ENCODE measurements at regions not wholly inside any gene's neighbourhood (a gene's known extent, or its start where the extent isn't known, plus 50 kb on each side); places are given as distances from the start of the nearest gene placed in this dataset.

DNA sequence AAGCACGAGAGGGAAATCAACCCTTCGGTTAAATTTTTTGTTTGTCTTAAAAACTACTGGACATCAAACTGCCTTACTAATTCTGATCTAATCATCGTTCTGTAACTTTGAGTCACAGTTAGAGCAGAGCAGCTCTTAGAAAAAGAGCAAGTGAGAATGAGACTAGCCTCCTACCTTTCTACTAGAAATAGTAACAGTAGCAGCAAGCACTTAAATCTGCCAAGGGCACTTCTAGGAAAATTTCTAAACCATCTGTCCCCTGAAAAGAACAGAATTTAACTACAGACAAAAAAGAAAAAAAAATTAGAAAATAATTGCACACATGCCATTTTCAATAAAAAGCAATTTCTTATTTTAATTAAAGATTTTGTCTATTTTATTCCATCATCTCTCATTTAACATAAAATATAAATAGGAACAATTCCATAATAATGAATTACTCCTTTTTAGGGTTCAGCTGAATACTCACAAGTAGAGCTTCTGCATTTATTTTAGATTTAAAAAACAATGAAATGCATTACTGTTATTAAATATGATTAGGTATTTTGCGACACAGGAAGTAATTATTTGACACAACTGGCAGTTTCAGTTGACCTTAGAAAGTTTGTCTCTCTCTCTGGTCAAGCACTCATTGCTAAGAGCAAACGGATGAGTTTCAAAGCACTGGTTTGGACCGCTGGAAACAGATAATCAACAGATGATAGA, 250.8 kb upstream of the SOX9 start:
- Mint-ChIP-seq H3K4me3 (no peak overlapping the region), H3K27me3 (ENCODE audit: insufficient read depth, low read depth, poor library complexity) (peaks cover 3% of the 10 kb centered on the region), H3K27ac (no peak overlapping the region), H3K36me3 (ENCODE audit: low read depth) (no peaks in the 10 kb centered on the region; the same call in 2 of the 3 replicates), H3K4me1 (no peaks in the 10 kb centered on the region; the same call in 2 of the 3 replicates), H3K9me3 (no peaks in the 10 kb centered on the region)
- no peak for TF ChIP-seq POLR2AphosphoS5 (IDR thresholded peaks at IDR 0.05; ENCODE audit: low read depth)
- no peak for TF ChIP-seq ZNF462 (CRISPR knock-in tag; IDR thresholded peaks at IDR 0.05)
- no peak for TF ChIP-seq CREB1 (CRISPR knock-in tag; IDR thresholded peaks at IDR 0.05; ENCODE audit: low read depth)
- no peak for TF ChIP-seq NANOG (IDR thresholded peaks at IDR 0.05; ENCODE audit: borderline replicate concordance)
- TF ChIP-seq, protein P1, sequence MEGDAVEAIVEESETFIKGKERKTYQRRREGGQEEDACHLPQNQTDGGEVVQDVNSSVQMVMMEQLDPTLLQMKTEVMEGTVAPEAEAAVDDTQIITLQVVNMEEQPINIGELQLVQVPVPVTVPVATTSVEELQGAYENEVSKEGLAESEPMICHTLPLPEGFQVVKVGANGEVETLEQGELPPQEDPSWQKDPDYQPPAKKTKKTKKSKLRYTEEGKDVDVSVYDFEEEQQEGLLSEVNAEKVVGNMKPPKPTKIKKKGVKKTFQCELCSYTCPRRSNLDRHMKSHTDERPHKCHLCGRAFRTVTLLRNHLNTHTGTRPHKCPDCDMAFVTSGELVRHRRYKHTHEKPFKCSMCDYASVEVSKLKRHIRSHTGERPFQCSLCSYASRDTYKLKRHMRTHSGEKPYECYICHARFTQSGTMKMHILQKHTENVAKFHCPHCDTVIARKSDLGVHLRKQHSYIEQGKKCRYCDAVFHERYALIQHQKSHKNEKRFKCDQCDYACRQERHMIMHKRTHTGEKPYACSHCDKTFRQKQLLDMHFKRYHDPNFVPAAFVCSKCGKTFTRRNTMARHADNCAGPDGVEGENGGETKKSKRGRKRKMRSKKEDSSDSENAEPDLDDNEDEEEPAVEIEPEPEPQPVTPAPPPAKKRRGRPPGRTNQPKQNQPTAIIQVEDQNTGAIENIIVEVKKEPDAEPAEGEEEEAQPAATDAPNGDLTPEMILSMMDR (conservative IDR thresholded peaks at IDR 0.05; ENCODE audit: low read depth in 2 of 2) = no peak
- no peak for TF ChIP-seq REST (IDR thresholded peaks at IDR 0.05; ENCODE audit: unreplicated experiment)
- TF ChIP-seq ZNF331 (CRISPR knock-in tag; IDR thresholded peaks at IDR 0.05; ENCODE audit: low read depth) = no peak
- no peak for TF ChIP-seq JUNB (IDR thresholded peaks at IDR 0.05; ENCODE audit: unreplicated experiment)
- H3K36me3 ChIP-seq (ENCODE audit: insufficient read depth) = no peaks in the 10 kb centered on the region
- DNase-seq (ENCODE audit: low spot score) (no peak), ATAC-seq (no peak)
- H3K27ac ChIP-seq (ENCODE audit: low read depth) = no peak overlapping the region
- H2AFZ ChIP-seq = 0 out of 2 replicates have a peak overlapping the region, but pooled peaks have one; percentile 8
- H3K4me2 ChIP-seq = no peak overlapping the region
- no peaks in the 10 kb centered on the region for H4K20me1 ChIP-seq (replicated peaks; ENCODE audit: insufficient read depth)
- H3K79me2 ChIP-seq (replicated peaks; ENCODE audit: insufficient read depth) = no peaks in the 10 kb centered on the region
- H3K4me3 ChIP-seq = no peak overlapping the region
- H3K9me2 ChIP-seq (ENCODE audit: insufficient read depth) = no peaks in the 10 kb centered on the region
- H3F3A ChIP-seq (replicated peaks; ENCODE audit: low read depth) = no peaks in the 10 kb centered on the region
- H3K4me1 ChIP-seq (ENCODE audit: insufficient read depth) = no peaks in the 10 kb centered on the region
- H3K27me3 ChIP-seq (ENCODE audit: insufficient read depth) = no peaks in the 10 kb centered on the region

Measured in GM23338 (cell line).